ENCODE measurements at regions not wholly inside any gene's neighbourhood (a gene's known extent, or its start where the extent isn't known, plus 50 kb on each side); places are given as distances from the start of the nearest gene placed in this dataset.
A peak's percentile ranks its signal among the peaks of the same experiment; 100 is the strongest.

- BruUV-seq (replicated peaks) = no TSS peak
- ATAC-seq (no peak), DNase-seq (ENCODE audit: low read depth, low spot score) (no peak), FAIRE-seq (no peak)
- H3K9me3 ChIP-seq (replicated peaks; ENCODE audit: control insufficient read depth, insufficient read depth, low read length) = no peaks in the 10 kb centered on the region; the same call in 2 of the 3 replicates
- no peaks in the 10 kb centered on the region for H3K27me3 ChIP-seq (replicated peaks in 1 of 2; ENCODE audit: control insufficient read depth in 2 of 2, insufficient read depth in 2 of 2, low read length in 1 of 2)
- H3K4me1 ChIP-seq (ENCODE audit: control insufficient read depth, insufficient read depth, low read length) = peaks cover 12% of the 10 kb centered on the region
- no peak overlapping the region for H2AFZ ChIP-seq (ENCODE audit: control insufficient read depth, low read depth, low read length)
- H3K4me2 ChIP-seq (ENCODE audit: control insufficient read depth, insufficient read depth) = no peak overlapping the region
- H4K20me1 ChIP-seq (ENCODE audit: control insufficient read depth, insufficient read depth) = no peaks in the 10 kb centered on the region
- ChIA-PET CTCF (interaction anchor here (0.6 to 5.9 kb wide), 12 partner anchors 11 to 409 kb away, joined by 3 to 42 read pairs (median 3); partner anchors contain the start of gene SEMA6A), SMC1A (ENCODE audit: uncharacterized antibody, unreplicated experiment) (interaction anchor here (0.6 to 17.6 kb wide), 21 partner anchors 8 to 517 kb away, joined by 3 to 394 read pairs (median 4); partner anchors contain the start of gene SEMA6A), RAD21 (ENCODE audit: unreplicated experiment) (interaction anchor here (1.0 to 9.1 kb wide), 14 partner anchors 9 to 111 kb away, joined by 3 to 164 read pairs (median 6); partner anchors contain the start of gene SEMA6A), POLR2A (interaction anchor here (0.7 to 6.0 kb wide), 9 partner anchors 9 to 296 kb away, joined by 3 to 40 read pairs (median 5); partner anchors contain the start of gene SEMA6A)
- TF ChIP-seq SRF (IDR thresholded peaks at IDR 0.05; ENCODE audit: low read depth in 2 of 2, low read length in 2 of 2) (no peak), PKNOX1 (IDR thresholded peaks at IDR 0.05) (no peak), RB1 (IDR thresholded peaks at IDR 0.05; ENCODE audit: borderline replicate concordance) (no peak)
- no peak overlapping the region for H3K27ac ChIP-seq (ENCODE audit: control insufficient read depth, insufficient read depth)
- H3K9ac ChIP-seq (ENCODE audit: control insufficient read depth, insufficient read depth, low read length) = no peak overlapping the region
- H3K79me2 ChIP-seq (ENCODE audit: control insufficient read depth, insufficient read depth, low read length) = no peaks in the 10 kb centered on the region
- 78% methylated on average over 3 of the region's 3 CpGs for WGBS (ENCODE audit: insufficient coverage, insufficient replicate concordance, low lambda C conversion rate, missing lambda C conversion rate)
- no peaks in the 10 kb centered on the region for H3K36me3 ChIP-seq (ENCODE audit: control insufficient read depth in 2 of 2, insufficient read depth in 2 of 2, low read length in 1 of 2)
- H3K4me3 ChIP-seq = no peak overlapping the region
- intact Hi-C loops (cut with micrococcal nuclease; ENCODE audit: unreplicated experiment) = loop anchor here (5.0 kb wide), 1 partner anchor 52 kb away; no protein-coding TSS in a partner anchor
- in situ Hi-C loops (cut with MboI) = loop anchor here (5.0 kb wide), 1 partner anchor 78 kb away; no protein-coding TSS in a partner anchor
These were observed 80.3 kb upstream of the SEMA6A start for GRCh38 chr5:116654925-116655324.

- H3K27me3 ChIP-seq (replicated peaks in 1 of 2; ENCODE audit: control insufficient read depth in 2 of 2, insufficient read depth in 2 of 2, low read length in 1 of 2) = no peaks in the 10 kb centered on the region
- DNase-seq (ENCODE audit: low read depth, low spot score) = no peak
- intact Hi-C loops (cut with micrococcal nuclease; ENCODE audit: unreplicated experiment) (loop anchor here (1.0 to 5.0 kb wide), 4 partner anchors 38 to 111 kb away; no protein-coding TSS in a partner anchor), in situ Hi-C loops (cut with MboI) (loop anchor here (5.0 kb wide), 1 partner anchor 76 kb away; no protein-coding TSS in a partner anchor)
- no peak overlapping the region; the same call in 1 of the 2 replicates for H3K27ac ChIP-seq (ENCODE audit: control insufficient read depth, insufficient read depth)
- WGBS (ENCODE audit: insufficient coverage, insufficient replicate concordance, low lambda C conversion rate, missing lambda C conversion rate) = 69% methylated on average over 3 of the region's 3 CpGs
- H3K9ac ChIP-seq (ENCODE audit: control insufficient read depth, insufficient read depth, low read length) = no peak overlapping the region
- no TSS peak for BruUV-seq (replicated peaks)
- peak overlapping the region; percentile 9; the same call in 1 of the 2 replicates for H2AFZ ChIP-seq (ENCODE audit: control insufficient read depth, low read depth, low read length)
- no peaks in the 10 kb centered on the region for H3K36me3 ChIP-seq (ENCODE audit: control insufficient read depth in 2 of 2, insufficient read depth in 2 of 2, low read length in 1 of 2)
- TF ChIP-seq YY1 (IDR thresholded peaks at IDR 0.05; ENCODE audit: low read depth, low read length) (no peak), BCLAF1 (IDR thresholded peaks at IDR 0.05) (no peak), SMAD1 (IDR thresholded peaks at IDR 0.05; ENCODE audit: low read depth, partially characterized antibody) (no peak), PML (IDR thresholded peaks at IDR 0.05; ENCODE audit: low read length) (no peak), POLR2AphosphoS5 (IDR thresholded peaks at IDR 0.05; ENCODE audit: low read length) (no peak), NFYA (IDR thresholded peaks at IDR 0.05; ENCODE audit: borderline replicate concordance, low read depth, low read length) (no peak), HCFC1 (IDR thresholded peaks at IDR 0.05; ENCODE audit: low read length) (no peak)
- peaks cover 12% of the 10 kb centered on the region for H3K4me1 ChIP-seq (ENCODE audit: control insufficient read depth, insufficient read depth, low read length)
- no peaks in the 10 kb centered on the region; the same call in 2 of the 3 replicates for H3K9me3 ChIP-seq (replicated peaks; ENCODE audit: control insufficient read depth, insufficient read depth, low read length)
- CTCF ChIA-PET = interaction anchor here (1.7 to 5.9 kb wide), 3 partner anchors 20 to 110 kb away, joined by 4 to 42 read pairs (median 18); partner anchors contain the start of gene SEMA6A
- H3K4me3 ChIP-seq = no peak overlapping the region
- SMC1A ChIA-PET (ENCODE audit: uncharacterized antibody, unreplicated experiment) = interaction anchor here (0.8 to 17.6 kb wide), 15 partner anchors 15 to 516 kb away, joined by 3 to 394 read pairs (median 6); partner anchors contain the start of gene SEMA6A
- no peak overlapping the region for H3K4me2 ChIP-seq (ENCODE audit: control insufficient read depth, insufficient read depth)
- POLR2A ChIA-PET = interaction anchor here (0.6 to 6.0 kb wide), 10 partner anchors 10 to 111 kb away, joined by 3 to 40 read pairs (median 6); partner anchors contain the start of gene SEMA6A
- no peak for FAIRE-seq
- H3K79me2 ChIP-seq (ENCODE audit: control insufficient read depth, insufficient read depth, low read length) = no peaks in the 10 kb centered on the region
- no peaks in the 10 kb centered on the region for H4K20me1 ChIP-seq (ENCODE audit: control insufficient read depth, insufficient read depth)
- no peak for ATAC-seq
- RAD21 ChIA-PET (ENCODE audit: unreplicated experiment) = interaction anchor here (1.0 to 9.1 kb wide), 11 partner anchors 17 to 295 kb away, joined by 4 to 164 read pairs (median 8); partner anchors contain the start of gene SEMA6A
These were observed 78.3 kb upstream of the SEMA6A start for GRCh38 chr5:116652903-116653302.

Measured in GM12878 (cell line).